ENCODE measurements at regions not wholly inside any gene's neighbourhood (a gene's known extent, or its start where the extent isn't known, plus 50 kb on each side); places are given as distances from the start of the nearest gene placed in this dataset.
"Not testable (repeated sequence)": the region's sequence is repeated elsewhere in the genome, so short reads cannot be mapped to it uniquely, and the experiment has no call there.

DNA sequence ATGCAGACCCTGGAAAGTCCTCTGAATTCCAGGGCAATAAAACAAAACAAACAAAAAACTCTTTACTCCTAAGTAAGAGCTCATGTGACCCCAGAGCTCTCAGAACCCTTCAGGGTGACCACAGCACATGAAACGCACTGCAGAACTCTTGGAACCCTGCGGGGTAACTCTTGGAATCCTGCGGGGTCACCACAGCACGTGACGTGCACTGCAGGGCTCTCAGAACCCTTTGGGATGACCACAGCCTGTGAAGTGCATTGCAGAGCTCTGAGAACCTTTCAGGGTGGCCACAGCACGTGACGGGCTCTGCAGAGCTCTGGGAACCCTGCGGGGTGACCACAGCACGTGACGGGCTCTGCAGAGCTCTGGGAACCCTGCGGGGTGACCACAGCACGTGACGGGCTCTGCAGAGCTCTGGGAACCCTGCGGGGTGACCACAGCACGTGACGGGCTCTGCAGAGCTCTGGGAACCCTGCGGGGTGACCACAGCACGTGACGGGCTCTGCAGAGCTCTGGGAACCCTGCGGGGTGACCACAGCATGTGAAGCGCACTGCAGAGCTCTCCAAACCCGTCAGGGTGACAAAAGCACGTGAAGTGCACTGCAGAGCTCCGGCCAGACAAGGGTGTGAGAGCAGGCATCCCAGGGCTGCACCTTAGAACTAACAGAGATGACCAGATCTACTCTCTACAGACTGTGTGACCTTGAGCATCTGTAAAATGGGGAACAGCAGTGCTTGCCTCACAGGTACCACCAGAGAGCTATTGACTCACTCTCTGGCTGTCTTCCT is 110.1 kb downstream of the ADRA2C start:
- peaks cover 11 to 24% (median 21%) of the 10 kb centered on the region in 4 donors for H3K4me1 Mint-ChIP-seq
- POLR2A ChIA-PET, H3K4me3 Mint-ChIP-seq, DNase-seq, ATAC-seq: not testable (repeated sequence)
- peaks cover 4 to 14% (median 13%) of the 10 kb centered on the region in 3 donors for H3K36me3 Mint-ChIP-seq
- H3K27me3 Mint-ChIP-seq: peaks cover 38 to 81% (median 63%) of the 10 kb centered on the region in 5 donors
- H3K9me3 Mint-ChIP-seq: peaks cover 0 to 21% (median 11%) of the 10 kb centered on the region in 9 donors
- H3K27ac Mint-ChIP-seq: peak overlapping the region in 1 of 10 donors; percentile 13

DNA sequence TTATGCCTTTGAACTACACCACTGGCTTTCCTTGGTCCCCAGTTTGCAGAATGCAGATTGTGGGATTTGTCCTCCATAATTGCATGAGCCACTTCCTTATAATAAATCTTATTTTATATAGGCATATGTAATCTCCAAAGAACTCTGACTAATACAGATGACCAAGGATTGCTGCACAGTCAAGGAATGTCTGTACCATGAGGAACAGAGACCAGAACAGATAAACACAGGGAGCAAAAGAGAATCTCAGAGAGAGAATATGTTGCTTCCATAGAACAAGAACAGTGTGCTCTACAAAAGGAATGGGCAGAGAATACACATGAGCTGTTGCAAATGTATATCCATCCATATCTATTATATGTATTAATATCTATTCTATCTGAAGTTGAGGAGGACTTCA is 111.1 kb downstream of the ADRA2C start:
- Mint-ChIP-seq H3K4me3 (no peak overlapping the region), H3K27me3 (peaks cover 38 to 76% (median 57%) of the 10 kb centered on the region in 5 donors), H3K9me3 (peaks cover 0 to 21% (median 11%) of the 10 kb centered on the region in 9 donors), H3K27ac (no peak overlapping the region), H3K4me1 (peaks cover 11 to 21% (median 19%) of the 10 kb centered on the region in 4 donors), H3K36me3 (peaks cover 4 to 14% (median 13%) of the 10 kb centered on the region in 3 donors)
- POLR2A ChIA-PET: no interaction called here
- DNase-seq (no peak), ATAC-seq (no peak)

DNA sequence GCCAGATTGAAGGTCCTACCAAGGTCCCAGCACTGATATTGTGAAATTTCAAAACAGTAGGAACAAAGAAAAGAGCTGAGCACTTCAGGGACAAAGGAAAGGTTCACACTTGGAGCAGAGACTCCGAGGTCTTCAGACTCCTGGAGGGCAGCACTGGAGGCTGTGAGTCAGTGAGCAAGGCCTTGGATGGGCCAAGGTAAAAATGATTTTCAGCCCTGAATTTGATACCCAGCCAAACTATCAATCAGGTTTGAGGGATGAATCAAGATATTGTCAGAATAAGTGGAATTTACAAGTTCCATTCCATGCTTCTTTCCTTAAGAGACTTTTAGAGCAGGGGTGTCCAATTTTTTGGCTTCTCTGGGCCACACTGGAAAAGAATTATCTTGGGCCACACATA is 111.7 kb downstream of the ADRA2C start:
- DNase-seq: no peak
- peaks cover 0 to 21% (median 11%) of the 10 kb centered on the region in 9 donors for H3K9me3 Mint-ChIP-seq
- POLR2A ChIA-PET: no interaction called here
- ATAC-seq: no peak
- no peak overlapping the region for H3K27ac Mint-ChIP-seq
- peaks cover 4 to 14% (median 13%) of the 10 kb centered on the region in 3 donors for H3K36me3 Mint-ChIP-seq
- H3K4me1 Mint-ChIP-seq: peaks cover 11 to 21% (median 18%) of the 10 kb centered on the region in 4 donors
- no peak overlapping the region for H3K4me3 Mint-ChIP-seq
- H3K27me3 Mint-ChIP-seq: peaks cover 36 to 70% (median 54%) of the 10 kb centered on the region in 5 donors

DNA sequence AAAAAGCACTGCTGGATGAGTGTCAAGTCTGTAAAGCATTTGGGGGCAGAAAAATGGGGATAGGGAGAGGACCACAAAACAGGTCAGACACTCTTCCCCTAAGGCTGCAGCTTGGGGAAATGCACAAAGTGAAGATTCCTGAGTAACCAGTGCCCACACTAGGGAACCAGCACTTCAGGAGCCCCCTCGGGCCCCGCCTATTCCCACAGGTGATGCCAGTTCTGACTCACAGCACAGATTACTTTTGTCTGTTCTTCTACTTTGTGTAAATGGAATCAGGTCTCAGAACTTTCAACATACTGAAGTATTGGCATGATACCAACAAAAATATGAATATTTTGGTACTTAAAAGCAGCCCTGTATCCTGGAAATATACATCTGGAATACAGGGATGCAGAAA is 112.5 kb downstream of the ADRA2C start:
- H3K4me3 Mint-ChIP-seq: peak overlapping the region in 5 of 10 donors; percentile 45 to 77 (median 63)
- H3K36me3 Mint-ChIP-seq: peaks cover 4 to 14% (median 13%) of the 10 kb centered on the region in 3 donors
- ATAC-seq: no peak
- peaks cover 11 to 21% (median 15%) of the 10 kb centered on the region in 4 donors for H3K4me1 Mint-ChIP-seq
- no peak overlapping the region for H3K27ac Mint-ChIP-seq
- no peak for DNase-seq
- POLR2A ChIA-PET: no interaction called here
- H3K27me3 Mint-ChIP-seq: peaks cover 34 to 70% (median 54%) of the 10 kb centered on the region in 5 donors
- peaks cover 0 to 21% (median 11%) of the 10 kb centered on the region in 9 donors for H3K9me3 Mint-ChIP-seq

DNA sequence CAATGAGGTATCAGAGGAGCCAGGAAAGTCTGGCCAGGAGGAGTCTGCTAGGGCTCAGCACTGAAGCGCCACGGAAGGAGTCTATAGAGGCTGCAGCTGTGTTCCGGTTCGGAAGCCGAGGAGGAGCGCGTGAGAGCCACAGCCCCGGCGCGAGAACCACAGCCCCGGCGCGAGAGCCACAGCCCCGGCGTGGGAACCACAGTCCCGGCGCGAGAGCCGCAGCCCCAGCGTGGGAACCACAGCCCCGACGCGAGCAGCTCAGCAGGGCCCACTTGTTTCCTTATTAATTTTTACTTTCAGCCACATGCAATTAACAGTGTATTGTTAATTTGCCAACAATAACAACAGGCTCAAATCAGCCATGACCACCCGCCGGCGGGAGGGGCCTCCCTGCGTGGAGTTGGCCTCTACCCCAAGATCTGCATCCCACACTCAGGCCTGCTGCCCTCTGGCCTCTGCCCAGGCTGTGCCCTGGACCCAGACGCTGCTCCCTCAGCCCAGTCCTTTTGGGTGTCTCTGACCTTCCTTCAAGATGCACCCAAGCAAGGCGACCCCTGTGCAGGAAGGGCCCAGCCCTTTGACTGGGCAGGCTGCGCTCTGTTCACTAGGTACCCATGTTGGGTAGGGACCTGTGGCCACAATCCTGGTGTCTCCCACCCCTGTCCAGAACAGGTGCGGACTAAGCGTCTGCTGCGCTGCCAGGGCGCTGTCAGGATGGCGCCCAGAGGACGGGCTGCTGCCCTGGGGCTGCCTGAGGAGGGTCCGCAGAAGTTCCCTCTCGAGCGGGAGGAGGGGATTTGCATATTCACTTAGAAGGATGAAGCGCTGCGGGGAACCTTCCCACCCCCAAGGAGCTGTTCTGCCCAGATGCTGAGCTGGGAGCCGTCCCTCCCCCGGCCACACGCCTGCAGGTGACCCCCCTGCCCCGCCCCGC is 113.8 kb downstream of the ADRA2C start:
- ATAC-seq (peak; percentile 59 to 71), DNase-seq (peak in 5 of 10 donors; percentile 11 to 56 (median 28))
- H3K9me3 Mint-ChIP-seq: peaks cover 0 to 21% (median 11%) of the 10 kb centered on the region in 9 donors
- peaks cover 11 to 21% (median 15%) of the 10 kb centered on the region in 4 donors for H3K4me1 Mint-ChIP-seq
- POLR2A ChIA-PET: no interaction called here
- peak overlapping the region in 4 of 10 donors; percentile 38 to 59 (median 58) for H3K27ac Mint-ChIP-seq
- H3K4me3 Mint-ChIP-seq: peak overlapping the region; percentile 15 to 77 (median 63)
- peaks cover 32 to 75% (median 54%) of the 10 kb centered on the region in 5 donors for H3K27me3 Mint-ChIP-seq
- H3K36me3 Mint-ChIP-seq: peaks cover 4 to 14% (median 13%) of the 10 kb centered on the region in 3 donors

DNA sequence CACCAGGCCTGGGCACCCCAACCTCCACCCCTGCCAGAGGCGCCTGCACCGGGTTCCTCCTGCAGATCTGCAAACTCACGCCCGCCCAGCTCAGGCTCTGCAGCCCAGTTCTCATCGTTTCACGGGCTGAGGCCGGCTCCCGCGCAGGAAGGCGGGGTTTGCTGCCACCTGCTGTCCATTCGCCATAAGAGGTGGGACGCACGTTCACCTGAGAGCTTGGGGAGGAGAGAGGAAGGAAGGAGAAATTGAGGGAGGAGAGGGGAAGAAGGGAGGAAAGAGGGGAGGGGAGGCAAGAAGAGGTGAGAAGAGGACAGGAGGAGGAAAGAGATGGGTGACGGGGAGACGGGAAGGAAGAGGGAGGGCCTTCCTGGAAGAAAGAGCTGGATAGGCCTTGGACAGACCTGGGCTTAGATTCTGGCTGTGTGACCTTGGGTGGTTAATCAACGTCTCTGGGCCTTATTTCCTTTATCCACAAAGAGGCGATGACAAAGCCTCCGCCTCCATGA is 114.5 kb downstream of the ADRA2C start:
- H3K36me3 Mint-ChIP-seq: peaks cover 4 to 14% (median 13%) of the 10 kb centered on the region in 3 donors
- peak; percentile 86 to 88 for ATAC-seq
- peaks cover 0 to 21% (median 11%) of the 10 kb centered on the region in 9 donors for H3K9me3 Mint-ChIP-seq
- H3K27me3 Mint-ChIP-seq: peaks cover 34 to 75% (median 51%) of the 10 kb centered on the region in 5 donors
- POLR2A ChIA-PET: no interaction called here
- H3K4me1 Mint-ChIP-seq: peaks cover 11 to 21% (median 15%) of the 10 kb centered on the region in 4 donors
- peak; percentile 41 to 79 (median 58) for DNase-seq
- peak overlapping the region; percentile 33 to 71 (median 58) for H3K4me3 Mint-ChIP-seq
- H3K27ac Mint-ChIP-seq: peak overlapping the region in 2 of 10 donors; percentile 18 to 31

DNA sequence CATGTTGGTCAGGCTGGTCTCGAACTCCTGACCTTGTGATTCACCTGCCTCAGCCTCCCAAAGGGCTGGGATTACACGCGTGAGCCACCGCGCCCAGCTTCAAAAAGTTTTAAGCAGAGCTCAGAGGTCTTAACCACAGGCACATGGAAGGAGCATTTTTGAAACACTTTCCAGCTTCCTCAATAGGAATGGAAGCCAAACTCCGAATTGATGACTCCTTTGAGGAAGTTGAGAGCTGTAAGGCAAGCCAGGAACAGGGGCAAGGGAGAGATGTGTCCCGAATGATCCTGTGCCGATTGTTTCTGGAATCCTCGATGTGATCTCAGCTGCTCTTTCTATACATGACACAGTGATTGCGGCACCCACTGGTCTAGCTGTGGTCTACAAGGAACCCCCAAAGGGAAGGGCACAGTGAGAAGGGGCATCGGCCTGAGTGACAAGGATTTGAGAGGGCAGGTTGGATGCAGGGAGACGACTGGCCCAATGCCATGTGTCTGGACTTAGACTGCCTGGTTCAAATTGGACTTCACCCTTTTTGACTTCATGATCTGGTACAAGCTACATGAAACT is 116.2 kb downstream of the ADRA2C start:
- ATAC-seq, DNase-seq, H3K27ac Mint-ChIP-seq, H3K4me3 Mint-ChIP-seq, POLR2A ChIA-PET: not testable (repeated sequence)
- Mint-ChIP-seq H3K27me3 (peaks cover 41 to 81% (median 58%) of the 10 kb centered on the region in 5 donors), H3K9me3 (peaks cover 0 to 13% (median 7%) of the 10 kb centered on the region in 9 donors), H3K36me3 (peaks cover 4 to 13% (median 10%) of the 10 kb centered on the region in 3 donors), H3K4me1 (peaks cover 11 to 21% (median 15%) of the 10 kb centered on the region in 4 donors)

DNA sequence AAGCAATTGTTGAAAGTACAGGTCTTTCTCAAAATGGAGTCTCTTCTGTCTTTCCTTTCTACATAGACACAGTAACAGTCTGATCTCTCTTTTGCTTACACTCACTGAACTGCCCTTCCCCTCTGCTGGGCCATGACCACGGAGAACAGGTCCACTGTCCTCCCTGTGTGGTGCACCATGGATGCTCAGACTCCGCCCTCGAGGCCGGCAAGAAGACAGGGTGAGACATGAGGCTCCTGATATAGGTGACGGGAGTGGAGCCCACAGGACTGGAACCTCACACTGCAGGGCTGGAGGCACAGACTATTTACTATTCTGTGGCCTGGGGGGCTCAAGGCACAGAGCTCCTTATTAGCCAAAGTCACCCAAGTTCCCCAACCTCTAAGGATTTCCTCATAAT is 118.1 kb downstream of the ADRA2C start:
- H3K36me3 Mint-ChIP-seq, ATAC-seq, H3K9me3 Mint-ChIP-seq, H3K27ac Mint-ChIP-seq, DNase-seq, POLR2A ChIA-PET, H3K4me3 Mint-ChIP-seq: not testable (repeated sequence)
- peaks cover 23 to 65% (median 40%) of the 10 kb centered on the region in 5 donors for H3K27me3 Mint-ChIP-seq
- H3K4me1 Mint-ChIP-seq: peaks cover 8 to 16% (median 12%) of the 10 kb centered on the region in 4 donors

DNA sequence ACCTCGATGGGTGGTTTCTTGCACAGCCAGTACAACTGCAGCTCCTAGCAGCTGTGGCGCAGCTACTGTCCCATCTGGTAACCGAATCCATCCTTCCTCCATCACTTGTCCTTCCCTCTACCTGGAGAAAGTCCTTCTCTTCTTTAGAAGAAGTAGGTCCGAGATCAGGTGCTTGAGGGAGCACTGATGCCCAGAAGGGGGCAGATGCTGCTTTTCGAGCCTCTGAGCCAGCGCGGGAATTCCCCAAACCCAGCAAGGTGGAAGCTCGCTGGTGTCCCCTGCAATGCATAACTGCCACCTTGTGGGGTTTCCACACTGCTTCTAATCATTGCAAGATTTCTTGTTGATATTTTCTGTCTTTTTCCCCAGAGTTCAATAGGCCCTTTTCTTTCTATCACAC is 127.4 kb downstream of the ADRA2C start:
- H3K4me3 Mint-ChIP-seq, H3K36me3 Mint-ChIP-seq, H3K9me3 Mint-ChIP-seq, ATAC-seq, H3K4me1 Mint-ChIP-seq, POLR2A ChIA-PET: not testable (repeated sequence)
- Mint-ChIP-seq H3K27me3 (peaks cover 0 to 40% (median 12%) of the 10 kb centered on the region in 5 donors), H3K27ac (peak overlapping the region in 1 of 10 donors; percentile 35)
- DNase-seq: peak in 2 of 10 donors; percentile 14 to 30

DNA sequence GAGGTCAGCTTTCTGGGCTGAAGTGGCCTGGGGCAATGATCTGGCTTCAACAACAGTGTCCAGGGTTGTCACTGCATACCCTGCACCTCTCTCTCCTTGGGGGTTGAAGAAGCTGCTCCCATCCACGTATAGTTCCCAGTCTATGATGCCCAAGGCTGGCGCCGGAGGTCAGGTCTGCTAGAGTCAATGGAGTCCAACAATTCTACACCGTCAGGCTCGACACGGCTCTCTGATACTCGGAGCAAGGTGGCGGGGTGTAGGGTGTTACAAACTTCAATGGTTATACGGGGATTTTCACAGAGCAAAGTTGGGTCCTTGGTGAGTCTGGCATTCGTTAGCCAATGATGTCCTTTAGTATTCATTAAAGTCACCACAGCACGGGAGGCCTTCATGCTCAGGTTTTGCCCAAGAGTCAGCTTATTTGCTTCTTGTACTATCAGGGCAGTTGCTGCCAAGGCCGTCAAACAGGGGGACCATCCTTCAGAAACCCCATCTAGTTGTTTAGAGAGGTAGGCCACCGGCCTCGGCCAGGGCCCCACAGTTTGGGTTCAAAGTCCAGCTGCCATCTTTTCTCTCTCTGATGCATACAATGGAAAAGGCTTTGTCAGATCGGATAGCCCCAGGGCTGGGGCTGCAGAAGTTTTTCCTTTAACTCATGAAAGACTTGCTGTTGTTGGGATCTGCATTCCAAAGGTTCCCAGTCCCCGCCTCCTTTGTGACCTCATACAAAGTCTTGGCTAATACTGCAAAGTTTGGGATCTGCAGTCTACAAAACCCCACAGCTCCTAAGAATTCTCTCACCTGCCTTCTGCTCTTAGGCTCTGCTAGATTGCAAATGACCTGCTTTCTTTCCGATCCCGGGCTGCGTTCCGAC is 128.1 kb downstream of the ADRA2C start:
- ATAC-seq, H3K27ac Mint-ChIP-seq, DNase-seq, POLR2A ChIA-PET, H3K36me3 Mint-ChIP-seq, H3K4me3 Mint-ChIP-seq, H3K9me3 Mint-ChIP-seq, H3K4me1 Mint-ChIP-seq: not testable (repeated sequence)
- peaks cover 0 to 40% (median 12%) of the 10 kb centered on the region in 5 donors for H3K27me3 Mint-ChIP-seq

DNA sequence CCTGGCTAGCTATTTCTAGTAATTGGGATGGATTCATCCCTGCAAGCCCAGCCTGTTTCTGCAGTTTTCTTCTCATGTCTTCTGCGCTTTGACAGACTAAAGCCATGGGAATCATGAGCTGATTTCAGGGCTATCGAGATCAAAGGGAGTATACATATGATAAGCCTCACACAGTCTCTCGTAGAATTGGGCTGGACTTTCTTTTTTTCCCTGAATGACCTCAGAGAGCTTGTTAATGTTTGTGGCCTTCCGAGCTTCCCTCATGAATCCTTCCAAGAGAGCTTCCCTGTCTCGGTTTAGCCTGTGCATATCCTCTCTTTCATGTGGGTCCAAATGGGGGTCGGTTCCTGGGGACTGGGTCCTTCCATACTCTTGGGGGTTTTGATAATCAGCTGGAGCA is 130.3 kb downstream of the ADRA2C start:
- H3K4me3 Mint-ChIP-seq: no peak overlapping the region
- H3K27ac Mint-ChIP-seq: no peak overlapping the region
- no peaks in the 10 kb centered on the region for H3K4me1 Mint-ChIP-seq
- peaks cover 0 to 5% (median 0%) of the 10 kb centered on the region in 9 donors for H3K9me3 Mint-ChIP-seq
- DNase-seq: no peak
- POLR2A ChIA-PET: no interaction called here
- ATAC-seq: no peak
- H3K27me3 Mint-ChIP-seq: peaks cover 0 to 32% (median 9%) of the 10 kb centered on the region in 5 donors
- no peaks in the 10 kb centered on the region for H3K36me3 Mint-ChIP-seq
